HG03025 (cell line): ENCODE measurements at regions not wholly inside any gene's neighbourhood (a gene's known extent, or its start where the extent isn't known, plus 50 kb on each side); places are given as distances from the start of the nearest gene placed in this dataset.

Experiments used
- ATAC-seq: cut with Tn5 transposase; IDR thresholded peaks from one replicate; pipeline ENCODE4 v1.9.1; 2021; ENCODE audit warnings: mild to moderate bottlenecking, moderate library complexity; ENCODE audit not compliant: unreplicated experiment, low FRiP score

DNA sequence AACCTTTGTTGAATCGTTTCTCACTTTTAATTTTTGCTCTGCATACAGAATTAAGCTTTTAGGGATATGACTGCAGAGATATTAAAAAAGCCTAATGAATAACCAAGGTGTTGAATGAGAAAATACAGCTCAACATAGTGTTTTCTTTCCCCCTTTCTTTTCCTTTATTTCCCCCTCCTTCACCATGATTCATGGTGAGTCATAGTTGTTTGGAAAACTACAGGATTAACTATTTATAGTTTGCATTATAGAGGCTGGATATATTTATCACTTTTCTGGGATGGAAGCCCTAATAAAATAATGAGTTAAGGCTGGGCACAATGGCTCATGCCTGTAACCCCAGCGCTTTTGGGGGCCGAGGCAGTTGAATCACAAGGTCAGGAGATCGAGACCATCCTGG lies 115.0 kb downstream of the DNAJB9 start:
- no peak for ATAC-seq

DNA sequence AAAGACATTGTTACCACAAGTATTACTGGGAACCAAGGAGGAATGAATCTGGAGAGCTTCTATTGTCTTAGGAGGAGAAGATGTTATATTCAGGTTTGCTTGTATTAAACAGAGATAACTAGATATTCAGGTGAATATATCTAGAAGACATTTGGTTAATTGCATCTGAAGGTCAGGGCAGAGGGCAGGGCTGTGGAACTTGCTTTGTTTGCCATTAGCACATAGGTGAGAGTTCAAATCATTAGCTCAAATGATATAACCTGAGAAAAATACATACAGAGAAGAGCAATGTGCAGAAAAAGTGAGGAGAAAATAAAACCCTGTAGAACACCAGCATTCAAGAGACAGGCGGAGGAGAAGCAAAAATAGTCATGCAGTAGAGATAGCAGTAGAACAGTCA lies 116.8 kb downstream of the DNAJB9 start:
- no peak for ATAC-seq

DNA sequence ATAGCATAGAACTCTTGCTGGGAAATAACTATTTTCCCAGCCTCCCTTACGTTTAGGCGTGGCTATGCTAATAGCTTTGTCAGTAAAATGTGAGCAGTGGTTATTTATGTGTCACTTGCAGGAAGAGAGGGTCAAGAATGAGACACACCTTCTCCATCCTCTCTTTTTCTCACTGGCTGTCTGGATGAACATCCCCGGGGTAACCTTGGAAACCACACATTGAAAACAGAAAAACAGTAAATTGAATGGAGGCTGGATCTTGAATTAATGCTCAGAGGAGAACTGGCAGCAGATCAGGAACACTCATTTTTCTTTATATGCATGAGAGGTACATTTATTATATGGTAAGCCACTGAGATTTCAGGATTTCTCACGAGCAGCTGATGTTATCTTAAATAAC lies 127.6 kb downstream of the DNAJB9 start:
- ATAC-seq = no peak

DNA sequence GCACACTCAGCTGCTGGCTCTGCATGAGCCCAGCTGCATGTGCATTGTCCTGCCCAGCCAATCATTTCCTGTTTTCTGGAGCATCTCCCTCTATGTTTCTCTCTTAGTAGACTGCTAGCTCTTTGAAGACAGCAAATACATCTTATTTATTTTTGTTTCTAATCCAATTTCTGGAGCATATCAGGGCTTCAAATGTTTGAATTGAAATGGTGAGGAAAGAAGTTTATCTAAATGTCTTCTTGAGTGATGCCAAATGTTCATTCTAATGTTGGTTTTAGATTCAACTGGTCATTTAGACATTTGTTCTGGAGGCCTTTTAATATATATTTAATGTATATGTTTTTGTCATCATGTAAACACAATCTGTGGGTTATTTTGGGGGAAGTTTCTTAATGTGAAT lies 141.9 kb downstream of the DNAJB9 start:
- ATAC-seq = no peak

DNA sequence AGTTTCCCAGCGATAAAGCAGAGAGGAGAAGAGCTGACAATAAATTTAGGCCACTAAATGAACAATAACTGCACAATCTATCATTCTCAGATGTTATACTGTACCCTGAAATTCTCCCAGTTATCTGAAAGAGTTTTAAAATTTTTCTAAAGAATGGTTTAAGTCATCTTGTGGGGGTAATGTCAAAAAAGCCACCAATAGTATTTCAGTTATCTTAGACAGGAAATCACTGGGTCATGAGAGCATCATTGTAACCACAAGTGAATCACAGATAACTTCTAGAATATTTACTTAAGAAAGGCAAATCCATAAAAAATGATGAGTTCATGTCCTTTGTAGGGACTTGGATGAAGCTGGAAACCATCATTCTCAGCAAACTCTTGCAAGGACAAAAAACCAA lies 147.1 kb downstream of the DNAJB9 start:
- no peak for ATAC-seq

DNA sequence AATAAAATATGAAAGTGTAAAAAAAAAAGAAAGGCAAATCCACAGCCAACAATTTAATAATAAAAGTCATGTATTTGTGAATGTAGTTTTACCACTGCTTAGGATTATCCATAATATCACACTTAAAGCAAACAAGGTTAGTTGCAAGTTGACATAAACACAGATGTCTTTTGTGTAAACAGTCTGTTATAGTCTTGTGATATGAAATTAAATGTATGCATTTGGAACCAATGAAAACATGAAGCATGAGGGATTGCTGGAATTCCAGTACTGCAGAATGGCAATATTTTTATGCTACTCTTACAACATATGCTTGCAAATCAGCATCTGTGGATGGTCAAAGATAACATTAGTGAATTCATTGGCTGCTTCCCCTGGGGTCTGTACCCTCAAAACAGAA lies 148.1 kb downstream of the DNAJB9 start:
- ATAC-seq = no peak

DNA sequence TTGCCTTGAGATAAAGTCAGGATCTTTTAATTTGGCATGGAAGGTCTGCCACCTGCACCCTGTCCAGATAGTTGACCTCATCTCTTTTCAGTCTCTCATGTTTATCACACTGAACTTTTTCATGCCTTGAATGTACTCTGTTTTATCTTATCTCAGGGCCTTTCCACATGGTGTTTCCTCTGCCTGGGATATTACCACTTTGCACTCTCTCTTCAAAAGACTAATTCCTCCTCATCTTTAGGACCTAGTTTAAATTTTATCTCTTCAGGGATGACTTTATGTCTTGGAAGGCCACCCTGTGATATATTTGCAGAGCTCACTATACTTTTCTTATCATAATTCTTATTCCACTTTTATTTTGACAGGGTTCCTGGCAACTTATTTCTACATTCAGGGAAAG lies 150.0 kb downstream of the DNAJB9 start:
- ATAC-seq = no peak

DNA sequence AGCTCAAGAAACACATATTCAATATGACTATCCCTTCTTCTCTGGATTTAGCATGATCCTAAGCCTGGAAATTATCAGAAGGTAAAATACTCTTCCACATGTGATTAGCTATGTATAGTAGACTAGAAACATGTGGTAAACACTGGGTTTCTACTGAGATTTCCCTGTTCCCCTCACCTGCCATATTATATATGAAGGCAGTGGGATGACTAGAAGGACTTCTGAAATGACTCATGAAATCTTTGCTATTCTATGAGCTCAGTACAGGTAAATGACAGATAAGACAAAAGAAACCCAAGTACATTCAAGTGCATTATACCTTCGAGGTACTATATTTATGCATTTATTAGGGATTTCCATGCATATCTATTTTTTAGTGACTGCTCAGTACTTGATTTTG lies 152.9 kb downstream of the DNAJB9 start:
- ATAC-seq = no peak

DNA sequence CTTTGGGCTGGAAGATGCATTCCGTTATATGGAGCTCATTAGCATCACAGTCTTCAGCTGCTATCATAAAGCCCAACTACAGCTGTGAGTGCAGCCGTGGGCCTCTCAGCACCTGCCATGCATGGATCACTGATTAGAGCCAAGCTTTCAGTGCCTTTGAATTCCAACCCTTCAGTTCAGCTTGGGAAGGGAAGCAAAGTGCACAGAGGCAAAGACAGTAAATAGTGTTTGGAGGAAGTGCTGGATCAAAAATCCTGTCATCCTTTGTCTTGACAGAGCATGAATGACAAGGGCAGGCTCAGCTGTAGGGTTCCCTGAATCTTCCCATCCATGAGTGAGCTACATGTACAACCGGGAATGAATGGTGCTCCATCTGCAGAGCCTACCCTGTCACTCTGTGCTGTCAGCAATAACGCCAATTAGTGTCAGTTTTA lies 153.7 kb downstream of the DNAJB9 start:
- ATAC-seq = no peak

DNA sequence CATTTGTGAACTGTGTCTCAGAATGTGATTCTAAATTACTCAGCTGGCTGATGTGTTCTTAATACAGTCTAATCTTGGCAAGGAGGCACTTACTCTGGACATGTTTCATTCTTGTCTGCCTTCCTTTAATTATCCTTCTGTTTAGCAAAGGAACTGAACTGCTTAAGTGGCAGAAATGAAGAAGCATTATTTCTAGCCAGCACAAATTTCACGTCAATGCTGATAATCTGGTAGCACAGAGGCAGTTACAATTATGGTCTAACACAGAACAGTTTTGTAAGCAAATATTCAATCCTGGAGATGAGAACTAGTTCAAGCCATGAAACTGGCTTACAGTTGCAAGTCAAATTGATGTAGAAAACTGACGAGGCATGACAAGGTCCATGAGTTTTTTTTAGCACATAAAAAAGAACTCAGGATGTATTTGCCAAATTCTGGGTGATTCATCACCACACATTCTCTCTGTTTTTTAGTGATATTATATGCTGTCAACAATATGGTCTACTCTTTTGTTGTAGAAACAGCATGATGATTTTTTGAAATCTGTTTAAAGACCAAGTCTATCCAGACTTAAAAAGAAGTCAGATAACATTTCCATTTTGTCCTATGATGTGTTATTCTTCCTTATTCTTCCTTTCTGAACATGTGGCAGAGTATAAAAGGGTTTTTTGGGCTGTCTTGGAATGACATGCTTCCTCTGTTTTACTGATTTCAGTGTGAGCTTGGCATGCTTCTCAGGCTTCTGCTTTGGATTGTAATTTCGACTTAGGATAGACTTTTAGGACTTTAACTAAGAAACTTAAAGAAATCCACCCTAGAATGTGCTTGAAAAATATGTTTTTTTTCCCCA lies 154.8 kb downstream of the DNAJB9 start:
- ATAC-seq = no peak

DNA sequence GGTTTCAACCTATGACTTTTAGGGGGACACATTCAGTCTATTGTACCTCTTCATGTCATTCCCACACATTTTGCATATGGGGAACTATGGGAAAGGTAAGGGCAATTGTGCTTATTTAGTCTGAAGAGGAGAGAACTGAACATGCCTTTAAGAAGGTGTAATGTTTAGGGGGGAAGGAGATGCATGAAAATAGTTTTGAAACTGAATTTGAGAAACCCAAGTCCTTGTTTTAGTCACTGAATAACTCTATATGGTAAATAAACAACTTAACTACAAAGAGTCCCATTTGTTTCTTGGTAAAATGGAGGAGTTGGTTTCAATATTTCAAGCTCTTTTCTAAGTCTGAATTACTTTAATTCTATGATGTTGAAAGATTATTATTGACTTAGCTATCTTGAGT lies 166.1 kb downstream of the DNAJB9 start:
- no peak for ATAC-seq

DNA sequence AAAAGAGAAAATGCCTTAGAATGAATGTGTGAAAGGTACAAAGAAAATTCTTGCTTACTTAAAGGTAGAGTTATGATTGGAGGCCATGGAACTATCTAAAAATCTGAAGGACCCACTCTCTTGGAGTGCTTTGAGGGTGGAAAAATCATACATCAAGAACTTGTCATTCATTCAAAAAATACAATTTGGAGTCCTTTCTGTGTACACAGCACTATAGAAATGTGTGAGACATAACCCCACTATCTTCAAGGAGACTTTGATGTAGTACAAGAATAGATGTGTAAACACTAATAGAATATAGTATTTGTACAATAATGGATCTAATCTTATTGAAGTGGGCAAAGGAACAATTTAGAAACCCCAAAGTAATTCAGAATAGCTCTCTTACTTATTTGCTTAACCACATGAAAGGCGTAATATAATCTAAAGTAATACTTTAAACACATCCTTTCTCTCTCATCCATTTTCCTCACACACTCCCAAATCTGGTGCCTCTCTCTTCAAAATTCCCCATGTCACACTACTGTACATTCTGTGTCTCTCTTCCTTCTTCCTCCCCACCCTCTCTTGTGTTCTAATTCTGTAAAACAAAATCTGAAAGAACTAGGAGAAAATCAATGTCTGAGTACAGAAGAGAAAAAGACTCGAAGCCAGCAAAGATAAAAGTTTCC lies 166.7 kb downstream of the DNAJB9 start:
- ATAC-seq = no peak

DNA sequence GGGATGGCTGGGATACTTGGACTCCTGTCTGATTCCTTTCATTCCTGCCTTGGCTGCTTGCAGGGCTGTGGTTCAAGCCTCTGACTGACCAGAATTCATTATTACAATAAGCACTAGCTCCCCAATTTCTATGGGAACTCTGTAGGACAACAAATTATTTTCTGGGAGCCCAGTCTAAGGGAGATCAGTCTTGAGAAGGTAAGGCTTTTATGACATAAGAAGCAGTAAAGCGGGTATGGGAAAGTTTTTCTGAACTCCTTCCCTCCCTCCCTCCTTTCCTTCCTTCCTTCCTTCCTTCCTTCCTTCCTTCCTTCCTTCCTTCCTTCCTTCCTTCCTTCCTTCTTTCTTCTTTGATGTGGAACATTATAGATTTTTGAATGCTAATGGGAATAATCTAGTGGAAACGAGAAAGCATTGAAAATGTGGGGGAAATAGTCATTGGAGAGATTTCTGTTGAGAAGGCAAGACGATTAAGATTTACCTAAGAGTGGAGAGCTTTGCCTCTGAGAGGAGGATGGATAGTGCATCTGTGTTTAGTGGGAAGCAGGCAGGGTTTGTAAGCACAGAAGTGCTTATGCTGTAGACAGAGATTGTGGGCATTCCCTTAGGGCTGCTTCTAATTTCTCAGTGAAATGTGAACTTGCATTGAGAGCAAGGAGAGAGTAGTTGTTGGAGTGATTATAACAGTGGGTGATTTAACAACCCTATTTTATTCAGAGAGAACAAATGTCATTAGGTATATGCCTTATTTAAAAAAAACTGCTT lies 201.5 kb downstream of the DNAJB9 start:
- ATAC-seq = no peak

DNA sequence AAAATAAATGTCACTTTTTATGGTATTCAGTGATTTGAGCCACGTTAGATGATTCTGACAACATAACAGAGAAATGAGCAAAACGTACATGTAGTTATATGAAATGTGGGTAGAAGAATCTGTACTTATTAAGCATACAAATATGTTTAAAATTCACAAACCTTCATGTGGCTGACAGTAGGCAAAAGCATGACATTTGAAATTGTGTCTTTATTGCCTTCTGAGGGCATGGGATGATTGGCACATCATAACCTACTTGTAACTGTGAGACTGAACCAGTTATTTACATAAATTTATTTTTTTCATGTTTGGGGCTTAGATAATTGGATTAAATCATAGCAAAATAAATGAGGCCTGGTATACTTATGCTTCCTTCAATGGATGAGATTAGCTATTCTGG lies 202.2 kb downstream of the DNAJB9 start:
- ATAC-seq = no peak

DNA sequence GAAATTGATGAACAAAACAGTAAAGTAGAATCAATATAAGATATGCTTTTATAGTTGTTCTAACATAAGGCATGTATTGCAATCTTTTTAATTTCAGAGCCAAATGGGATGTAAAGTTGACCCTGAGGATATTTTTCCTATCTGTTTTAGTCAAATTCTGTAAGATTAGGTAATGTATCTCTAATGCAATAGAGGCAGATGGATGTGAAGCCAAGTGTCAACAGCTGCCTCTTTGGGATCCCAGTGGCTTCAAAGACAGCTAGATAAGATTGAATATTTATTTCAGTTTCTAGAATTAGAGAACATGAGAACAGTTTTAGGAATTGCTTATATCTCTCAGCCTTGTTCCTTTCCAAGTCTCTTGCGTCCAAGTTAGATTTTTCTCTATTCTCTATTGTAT lies 208.3 kb downstream of the DNAJB9 start:
- ATAC-seq = no peak

DNA sequence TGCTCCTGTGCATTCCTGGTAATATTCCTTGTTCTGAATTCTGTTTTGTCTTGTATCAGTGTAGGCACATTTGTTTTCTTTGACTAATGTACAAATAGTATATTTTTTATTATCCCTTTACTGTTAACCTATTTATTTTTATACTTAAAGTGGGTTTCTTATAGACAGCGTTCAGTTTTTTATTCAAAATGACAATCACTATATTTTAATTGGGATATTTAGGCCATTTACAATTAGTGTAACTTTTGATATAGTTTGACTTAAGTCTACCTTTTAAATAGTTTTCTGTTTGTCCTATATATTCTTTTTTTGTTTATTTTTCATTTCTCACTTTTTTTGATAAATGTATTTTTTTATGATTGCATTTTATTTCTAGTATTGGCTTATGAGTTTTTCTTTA lies 219.8 kb downstream of the DNAJB9 start:
- ATAC-seq = no peak

DNA sequence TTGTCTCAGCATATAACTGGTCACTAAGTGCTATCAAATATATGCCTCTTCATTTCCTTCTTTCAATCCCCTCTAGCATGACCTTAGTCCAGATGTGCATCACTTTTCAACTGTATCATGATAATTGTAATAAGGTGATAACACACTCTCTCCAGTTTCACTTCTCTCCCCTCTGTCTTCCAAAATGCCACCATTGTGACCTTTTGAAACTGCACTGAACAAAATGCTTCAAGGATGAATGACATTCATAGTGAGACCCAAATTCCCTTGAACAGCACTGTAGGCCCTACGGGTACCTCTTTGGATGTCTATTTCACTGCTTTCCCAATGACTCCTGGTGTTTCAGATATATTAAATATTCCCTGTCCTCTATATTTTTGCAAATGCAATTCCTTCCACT lies 224.8 kb downstream of the DNAJB9 start:
- no peak for ATAC-seq

DNA sequence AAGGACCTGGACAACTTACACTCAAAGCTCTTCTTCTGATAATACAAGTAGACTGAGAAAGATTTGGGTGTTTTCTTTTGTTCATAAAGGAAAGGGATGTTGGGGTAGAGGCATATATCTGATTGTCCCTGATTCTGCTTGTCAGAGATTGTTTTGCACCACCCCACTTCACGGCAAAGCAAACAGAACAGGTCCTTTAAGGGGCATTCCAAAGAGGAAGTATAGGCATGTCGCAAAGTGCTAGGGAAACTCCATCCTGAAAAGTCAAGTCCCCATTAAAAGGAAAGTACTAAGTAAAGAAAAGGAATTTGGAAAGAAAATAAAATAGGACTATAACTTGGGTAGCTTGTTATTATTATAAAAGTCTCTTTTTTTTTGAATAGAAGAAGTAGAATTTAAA lies 233.0 kb downstream of the DNAJB9 start:
- ATAC-seq = no peak

DNA sequence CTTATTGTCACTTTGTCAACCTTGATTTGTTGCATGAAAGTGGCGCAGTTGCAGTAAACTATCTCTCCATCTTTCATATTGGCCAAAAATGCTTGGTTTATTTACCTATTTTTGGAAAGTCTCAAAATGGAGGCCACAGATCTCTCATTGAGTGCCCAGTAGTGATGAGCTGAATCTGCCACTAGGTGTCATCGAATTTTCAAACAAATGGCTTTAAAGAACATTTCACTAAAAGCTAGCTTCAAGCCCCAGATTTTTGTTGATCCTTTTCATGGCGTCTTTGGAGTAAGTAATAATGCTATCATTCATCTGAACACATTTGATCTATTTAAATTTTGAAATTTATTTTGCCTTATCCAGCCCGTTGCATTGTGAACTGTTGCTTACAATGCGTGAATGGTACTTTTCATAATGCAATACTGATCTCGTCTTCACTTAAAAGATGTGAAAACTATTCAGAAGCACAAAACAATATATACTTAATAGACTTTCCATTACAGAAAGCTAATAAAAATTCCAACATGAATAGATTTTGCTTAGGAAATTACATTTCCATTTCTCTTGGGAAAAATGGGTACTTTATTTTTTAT lies 236.2 kb downstream of the DNAJB9 start:
- ATAC-seq = no peak

DNA sequence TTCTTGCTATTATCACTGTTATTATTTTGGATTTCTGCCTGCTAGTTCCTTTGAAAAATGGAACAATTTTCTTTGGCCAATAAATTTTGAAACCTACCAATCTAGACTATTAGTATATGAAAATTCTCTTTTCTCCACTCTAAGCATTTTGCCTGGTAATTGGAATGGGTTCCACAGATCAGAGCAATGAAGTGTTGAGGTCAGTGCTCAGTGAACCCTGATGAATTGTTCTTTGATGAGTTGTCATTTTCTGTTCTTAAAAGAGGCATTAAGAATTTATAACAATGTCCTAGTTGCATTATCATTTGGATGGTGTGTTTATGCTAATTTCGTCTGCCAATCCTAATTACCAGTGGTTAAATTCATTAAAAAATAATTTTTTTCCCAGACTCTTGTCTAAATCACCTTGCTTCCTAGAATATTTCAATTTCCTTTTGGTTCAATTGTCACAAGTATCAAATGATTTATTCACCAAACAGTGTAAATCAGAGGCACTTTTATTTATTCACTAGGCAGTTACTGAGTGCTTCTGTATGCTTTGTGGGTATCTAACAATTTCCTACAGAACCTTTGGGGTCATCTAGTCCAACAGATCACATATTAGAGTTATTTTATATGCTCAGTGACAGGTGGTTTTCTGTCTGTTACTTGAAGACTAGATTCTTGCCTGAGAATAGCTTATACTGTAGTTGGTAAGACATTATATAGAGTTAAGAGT lies 239.0 kb downstream of the DNAJB9 start:
- no peak for ATAC-seq
